ENCODE measurements at regions not wholly inside any gene's neighbourhood (a gene's known extent, or its start where the extent isn't known, plus 50 kb on each side); places are given as distances from the start of the nearest gene placed in this dataset.
"Not testable (repeated sequence)": the region's sequence is repeated elsewhere in the genome, so short reads cannot be mapped to it uniquely, and the experiment has no call there.

DNA sequence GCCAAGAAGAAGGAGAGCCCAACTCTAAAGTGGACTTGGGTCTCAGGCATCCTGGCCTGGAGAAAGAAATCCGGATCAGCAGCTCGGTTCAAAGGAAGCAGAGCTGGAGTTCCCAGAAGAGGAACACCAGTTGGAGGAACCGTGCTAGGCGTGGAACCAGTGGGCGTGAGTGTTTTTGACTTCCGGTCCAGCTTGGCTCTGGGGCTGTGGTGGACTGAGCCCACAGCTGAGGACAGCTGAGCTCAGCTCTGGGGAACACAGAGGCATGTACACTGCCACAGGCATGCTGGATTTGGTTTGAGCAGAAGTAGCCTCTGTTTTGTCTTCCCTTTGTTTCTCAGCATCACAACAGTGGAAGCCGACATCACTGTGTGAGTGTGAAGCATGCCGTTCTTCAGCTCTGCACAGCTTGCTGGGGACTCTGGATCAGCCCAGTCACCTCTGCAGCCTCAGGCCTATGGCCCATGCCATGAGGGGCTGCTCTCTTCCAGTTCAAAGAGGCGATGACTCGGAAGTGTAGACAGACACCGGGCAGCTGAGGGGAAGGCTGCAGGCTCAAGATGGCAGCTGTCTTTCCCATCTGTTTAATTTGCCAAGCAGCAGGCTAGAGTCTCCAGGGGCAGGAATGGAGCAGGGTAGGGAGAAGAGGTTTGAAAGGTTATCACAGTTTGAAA lies 185.8 kb upstream of the UBE3A start:
- DNase-seq, result no peak

DNA sequence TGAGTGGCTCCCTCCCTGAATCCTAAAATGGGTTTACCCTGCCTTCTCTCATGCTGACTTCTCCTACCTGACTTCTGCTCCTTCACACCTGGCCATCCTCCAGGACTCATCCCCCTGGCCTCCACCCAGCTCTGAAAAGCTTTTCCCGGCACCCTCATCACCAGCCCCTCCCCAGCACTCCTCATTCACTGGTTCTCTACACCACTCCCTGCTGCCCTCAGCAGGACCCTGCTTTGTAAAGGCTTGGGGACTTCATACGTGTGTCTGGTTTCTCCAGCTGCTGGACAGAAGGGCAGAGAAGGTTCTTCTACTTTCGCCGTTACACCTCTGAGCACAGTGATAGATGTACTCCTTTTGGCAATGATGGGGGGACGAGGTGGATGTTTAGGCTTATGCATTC lies 184.9 kb upstream of the UBE3A start:
- DNase-seq, result no peak

DNA sequence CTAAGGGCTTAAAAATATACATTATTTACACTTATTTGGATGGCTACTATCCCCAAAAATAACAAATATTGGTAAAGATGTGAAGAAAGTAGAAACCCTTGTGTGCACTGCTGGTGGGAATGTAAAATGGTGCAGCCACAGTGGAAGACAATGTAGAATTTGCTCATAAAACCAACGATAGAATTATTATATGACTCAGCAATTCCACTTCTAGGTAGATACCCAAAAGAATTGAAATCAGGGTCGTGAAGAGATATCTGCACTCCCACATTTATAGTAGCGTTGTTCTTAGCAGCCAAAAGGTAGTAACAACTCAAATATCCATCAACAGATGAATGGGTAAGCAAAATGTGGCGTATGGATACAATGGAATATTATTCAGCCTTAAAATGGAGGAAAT lies 181.6 kb upstream of the UBE3A start:
- DNase-seq, result no peak

DNA sequence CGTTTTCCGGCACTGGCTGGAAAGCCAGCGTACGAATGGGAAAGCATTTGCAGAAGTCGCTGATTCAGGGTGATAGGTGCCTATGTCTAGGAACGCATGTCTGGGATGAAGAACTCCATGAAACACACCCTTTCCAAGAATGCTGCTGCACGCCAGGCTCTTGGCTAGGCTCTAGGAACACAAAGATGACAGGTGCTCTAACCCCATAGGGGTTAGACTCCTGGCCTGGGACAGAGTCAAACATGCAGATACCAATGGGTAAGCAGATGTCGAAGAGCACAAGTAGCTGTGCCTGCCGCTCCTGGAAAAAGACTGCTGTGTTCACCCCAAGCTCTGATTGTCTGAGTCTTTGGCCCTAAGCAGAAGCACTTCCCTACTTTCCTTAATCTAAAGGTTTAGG lies 180.9 kb upstream of the UBE3A start:
- no peak for DNase-seq

DNA sequence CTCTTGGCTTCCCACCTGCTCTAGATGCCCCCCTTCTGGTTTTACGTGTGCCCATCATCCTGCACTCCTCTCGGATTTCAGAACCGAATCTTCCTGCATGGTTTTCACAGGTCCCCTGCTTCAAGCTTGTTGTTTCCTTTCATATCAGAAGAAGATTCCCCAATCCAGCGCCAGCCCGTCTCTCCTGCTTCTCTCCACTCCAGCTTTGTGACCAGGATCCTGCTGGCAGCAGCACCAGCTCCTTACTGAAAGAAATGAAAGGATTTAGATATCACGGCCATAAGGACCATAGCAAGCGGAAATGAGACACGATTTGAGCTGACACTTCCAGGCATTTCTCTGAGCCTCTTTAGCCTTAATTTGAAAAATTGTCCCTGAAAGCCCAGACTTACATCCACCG lies 180.3 kb upstream of the UBE3A start:
- DNase-seq, result no peak

DNA sequence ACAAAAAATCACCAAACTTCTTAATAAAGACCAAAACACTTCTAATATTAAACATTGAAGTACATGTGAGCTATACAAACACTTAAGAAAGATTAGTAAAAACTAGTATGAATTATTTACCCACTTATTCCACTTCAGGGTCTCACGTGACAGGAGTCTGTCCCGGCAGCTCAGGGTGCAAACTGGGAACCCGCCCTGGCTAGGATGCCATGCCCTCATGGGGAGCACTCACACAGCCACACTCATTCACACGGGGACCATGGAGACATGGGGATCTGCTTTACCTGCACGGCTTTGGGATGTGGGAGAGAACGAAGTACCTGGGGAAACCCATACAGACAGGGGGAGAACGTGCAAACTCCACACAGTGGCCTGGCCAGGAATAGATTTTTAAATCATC lies 179.3 kb upstream of the UBE3A start:
- DNase-seq, result no peak

DNA sequence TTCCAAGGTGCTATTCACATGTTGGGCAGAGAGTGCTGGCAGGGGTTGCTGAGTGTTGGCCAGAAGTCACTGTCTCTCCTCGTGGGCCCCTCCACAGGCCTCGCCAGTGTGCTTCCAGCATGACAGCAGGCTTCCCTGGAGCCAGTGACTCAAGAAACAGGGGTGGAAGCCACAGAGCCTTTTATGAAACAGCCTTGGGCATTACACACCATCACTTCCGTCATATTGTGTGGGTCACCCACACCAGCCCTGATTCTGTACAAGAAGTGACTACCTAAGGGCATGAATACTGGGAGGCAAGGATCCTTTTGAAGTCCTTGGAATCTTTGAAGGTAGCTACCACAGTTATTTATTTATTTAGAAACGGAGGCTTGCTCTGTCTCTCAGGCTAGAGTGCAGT lies 177.6 kb upstream of the UBE3A start:
- DNase-seq, result no peak

DNA sequence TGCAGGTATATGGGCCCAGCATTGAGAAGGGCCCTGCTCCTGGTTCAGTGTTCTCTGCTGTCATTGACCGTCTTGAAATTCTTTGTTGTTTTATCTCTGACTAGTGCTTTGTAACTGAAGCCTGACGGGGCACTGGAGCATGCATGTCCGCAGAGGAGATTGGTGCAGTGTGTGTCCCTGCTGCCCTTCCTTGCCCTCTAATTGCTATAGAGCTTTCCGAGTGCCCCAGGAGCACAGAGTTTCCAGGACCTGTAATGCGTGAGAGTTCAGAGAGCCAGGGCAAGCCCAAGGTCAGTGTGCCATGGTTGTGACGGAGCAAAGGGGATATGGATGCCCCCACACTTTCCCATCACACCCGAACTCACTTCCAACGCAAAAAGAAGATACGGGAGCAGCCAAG lies 174.3 kb upstream of the UBE3A start:
- no peak for DNase-seq

DNA sequence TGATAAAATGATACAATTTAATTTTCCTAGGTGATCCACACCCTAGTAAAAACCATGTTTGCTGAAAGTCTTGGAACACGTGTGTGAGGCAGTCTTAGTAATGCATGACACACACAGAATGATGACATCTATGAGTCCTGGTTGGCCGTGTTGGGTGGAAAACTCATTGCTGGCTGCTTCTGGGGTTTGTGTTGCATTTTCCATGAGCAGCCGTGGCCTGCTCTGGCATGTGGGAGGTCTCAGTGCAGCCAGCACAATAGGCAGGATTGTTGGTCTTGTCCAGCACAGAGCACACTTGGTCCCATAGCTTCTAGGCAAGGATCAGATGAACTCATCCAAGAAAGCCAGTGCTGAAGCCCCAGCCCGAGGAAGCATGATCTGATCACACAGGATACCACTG lies 172.8 kb upstream of the UBE3A start:
- DNase-seq, result peak; percentile 56

DNA sequence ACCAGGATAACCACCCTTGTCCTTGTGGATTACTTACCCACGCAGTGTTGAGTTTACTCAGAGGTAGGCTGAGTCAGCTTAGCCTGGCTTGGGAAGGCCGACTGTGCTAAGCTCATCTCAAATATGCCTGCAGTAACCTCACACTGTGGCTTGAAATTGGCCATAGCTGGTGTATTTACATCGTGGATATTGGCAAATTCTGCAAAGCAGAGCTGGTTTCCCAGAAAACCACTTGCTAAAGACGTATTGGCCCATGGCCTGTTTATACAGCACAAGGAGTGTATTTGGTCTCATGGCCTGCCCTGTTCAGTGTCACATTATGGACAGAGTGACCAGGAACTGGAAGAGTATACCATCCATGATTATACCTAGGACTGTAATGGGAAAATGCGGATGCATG lies 170.5 kb upstream of the UBE3A start:
- no peak for DNase-seq

DNA sequence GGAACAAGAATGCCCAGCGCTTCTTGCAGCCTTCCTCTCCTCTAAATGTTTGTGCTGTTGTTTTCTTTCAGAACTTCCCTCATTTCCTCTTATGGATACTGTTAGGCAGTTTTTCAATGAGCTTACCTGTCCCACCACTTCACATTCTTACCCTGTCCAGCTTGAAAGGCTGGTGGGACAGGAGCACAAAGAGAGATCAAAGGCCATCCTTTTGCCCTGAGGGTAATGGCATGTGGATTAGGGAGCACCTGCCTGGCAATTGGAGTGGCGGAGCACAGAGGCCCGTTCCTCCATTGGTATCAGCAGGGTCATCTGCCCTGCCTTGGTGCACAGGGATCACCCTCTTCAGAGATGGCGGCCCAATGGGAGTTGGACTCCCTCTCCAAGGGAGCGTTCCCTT lies 170.1 kb upstream of the UBE3A start:
- no peak for DNase-seq

DNA sequence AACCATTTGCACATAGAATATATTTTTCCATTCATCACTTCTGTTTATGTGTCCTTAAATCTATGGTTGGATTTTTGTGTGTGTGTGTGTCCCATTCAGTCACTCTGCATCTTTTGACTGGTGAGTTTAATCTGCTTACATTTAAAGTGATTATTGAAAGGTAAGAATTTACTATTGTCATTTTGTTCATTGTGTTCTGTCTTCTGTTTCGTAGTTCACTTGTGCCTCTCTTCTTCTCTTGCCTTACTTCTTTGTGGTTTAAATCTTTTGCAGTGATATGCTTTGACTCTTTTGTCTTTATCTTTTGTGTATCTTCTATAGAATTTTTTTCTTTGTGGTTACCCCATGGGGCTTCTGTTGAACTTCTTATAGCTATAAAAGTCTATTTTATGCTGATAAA lies 166.3 kb upstream of the UBE3A start:
- no peak for DNase-seq

DNA sequence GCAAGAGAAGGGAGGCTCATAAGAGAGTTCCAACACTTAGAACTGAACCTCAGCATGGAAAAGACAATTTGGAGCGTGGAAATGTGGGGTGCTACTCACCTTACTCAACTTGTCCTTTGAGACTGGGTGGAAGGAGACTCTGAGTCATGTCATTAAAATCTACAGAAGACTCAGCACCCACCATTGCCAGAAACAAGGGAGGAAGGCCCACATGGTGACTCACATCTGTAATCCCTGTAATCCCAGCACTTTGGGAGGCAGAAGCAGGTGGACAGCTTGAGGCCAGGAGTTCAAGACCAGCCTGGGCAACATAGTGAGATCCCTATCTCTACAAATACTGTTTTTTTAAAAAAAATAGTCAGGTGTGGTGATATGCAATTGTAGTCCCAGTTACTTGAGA lies 161.9 kb upstream of the UBE3A start:
- DNase-seq, result peak; percentile 19

DNA sequence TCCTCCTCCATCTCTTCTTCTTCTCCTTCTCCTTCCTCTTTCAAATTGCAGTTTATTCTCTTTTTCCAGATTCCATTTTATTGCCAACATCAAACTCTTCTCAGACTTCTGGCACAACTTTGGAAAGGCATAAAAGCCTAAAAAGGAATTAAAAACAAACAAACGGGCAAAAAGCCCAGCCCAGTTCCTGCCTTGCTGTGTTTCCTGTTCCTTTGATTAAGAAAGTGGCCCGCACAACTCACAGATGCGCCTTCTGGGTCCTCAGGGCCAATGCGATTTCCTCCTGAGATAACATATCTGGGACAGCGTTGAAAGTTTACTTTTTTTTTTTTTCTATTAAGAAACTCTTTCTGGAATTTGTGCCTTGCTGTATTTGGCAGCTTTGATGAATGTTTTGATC lies 158.7 kb upstream of the UBE3A start:
- no peak for DNase-seq

DNA sequence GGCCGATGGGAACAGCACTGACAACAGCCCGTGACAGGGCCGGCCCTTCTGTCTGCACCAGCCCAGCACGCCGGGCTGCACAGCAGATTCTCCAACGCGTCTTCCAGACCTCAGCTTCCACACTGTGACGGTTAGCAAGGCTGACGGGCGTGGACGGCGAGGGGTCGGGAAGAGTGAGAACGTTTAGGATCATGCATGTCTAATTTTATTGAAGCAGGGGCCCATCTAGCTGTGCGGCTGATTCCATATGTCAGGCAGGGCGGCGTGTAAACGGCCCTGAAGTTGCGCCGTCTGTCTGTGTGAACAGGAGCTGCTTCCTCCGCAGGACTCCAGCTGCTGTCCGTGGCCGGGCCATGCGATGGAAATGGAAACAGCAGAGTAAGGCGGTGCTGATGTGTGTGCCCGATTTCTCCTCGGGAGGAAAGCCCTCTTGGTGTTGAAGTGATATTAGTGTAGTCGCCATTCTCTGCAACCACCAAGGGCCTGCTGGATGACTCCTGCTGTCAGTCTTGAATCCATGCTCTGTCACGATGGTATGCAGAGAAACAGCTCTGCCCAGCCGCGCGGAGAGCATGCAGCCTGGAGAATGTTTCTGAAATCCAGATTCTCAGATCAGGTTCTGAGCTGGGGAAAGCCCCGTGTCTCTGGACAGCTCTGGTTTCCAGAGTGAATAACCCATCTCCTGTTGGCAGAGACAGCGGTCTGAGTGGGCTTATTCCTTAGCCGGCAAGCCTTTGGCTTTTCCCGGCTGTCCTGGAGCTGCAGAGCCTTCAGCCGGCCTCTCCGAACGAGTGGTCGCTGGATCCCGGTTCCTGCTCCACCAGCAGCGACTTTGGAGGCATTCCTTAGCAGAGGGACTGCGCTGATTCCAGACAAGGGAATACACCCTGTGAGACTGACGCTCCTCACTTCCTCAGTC lies 158.1 kb upstream of the UBE3A start:
- peak; percentile 34 for DNase-seq

DNA sequence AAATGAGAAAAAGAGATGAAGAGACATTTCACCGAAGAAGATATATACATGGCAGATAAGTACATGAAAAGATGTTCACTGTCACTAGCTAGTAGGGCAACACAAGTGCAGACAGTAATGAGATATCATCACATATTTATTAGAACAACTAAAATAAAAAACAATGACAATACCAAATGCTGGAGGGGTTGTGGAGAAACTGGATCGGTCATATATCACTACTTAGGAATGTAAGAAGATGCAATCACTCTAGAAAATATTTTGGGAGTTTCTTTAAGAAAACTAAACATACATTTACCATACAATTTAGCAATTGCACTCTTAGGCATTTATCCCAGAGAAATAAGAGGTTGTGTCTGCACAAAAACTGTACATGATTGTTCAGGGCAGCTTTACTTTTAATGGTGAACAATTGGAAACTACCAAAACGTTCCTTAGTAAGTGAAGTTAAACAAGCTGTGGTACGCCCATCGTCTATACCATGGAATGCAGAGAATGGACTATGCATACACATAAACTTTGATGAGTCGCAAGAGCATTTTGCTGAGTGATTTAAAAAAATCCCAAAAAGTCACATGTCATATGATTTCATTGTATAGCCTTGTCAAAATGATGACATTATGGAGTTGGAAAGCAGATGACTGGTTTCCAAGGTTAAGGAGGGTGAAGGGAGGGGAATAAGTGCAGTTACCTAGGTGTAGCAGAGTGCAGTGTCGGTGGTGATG lies 149.0 kb upstream of the UBE3A start:
- DNase-seq, result peak; percentile 5

DNA sequence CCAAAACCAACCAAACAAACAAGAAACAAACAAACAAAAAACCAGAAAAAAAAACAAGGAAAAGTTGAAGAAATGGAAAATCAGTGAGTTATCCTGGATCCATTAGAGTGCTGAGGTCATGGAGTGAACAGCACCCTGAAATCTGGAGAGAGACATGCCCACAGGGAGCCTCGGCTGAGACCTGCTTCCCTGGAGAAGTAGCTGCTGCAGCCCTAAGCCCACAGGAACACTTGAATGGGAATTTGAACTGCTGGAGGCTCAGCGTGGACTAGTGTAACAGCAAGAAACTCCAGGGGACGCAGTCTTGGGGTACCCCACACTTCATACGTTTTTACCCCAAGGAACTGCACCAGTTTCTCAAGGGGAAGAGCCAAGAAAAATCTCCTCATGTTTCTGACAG lies 144.1 kb upstream of the UBE3A start:
- no peak for DNase-seq

DNA sequence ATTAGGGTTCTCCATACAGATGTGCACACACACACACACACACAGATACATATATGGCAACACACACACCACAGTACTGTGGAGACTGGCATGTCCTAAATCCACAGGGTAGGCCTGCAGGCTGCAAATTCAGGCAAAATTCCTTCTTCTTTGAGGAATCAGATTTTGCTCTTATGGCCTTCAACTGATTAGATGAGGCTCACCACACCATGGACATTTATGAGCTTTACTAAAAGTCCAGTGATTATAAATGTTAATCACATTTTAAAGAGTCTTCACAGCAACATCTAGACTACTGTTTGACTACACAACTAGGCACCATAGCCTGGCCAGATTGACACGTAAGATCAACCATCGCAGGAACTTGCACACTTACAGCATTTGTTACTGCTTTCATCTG lies 140.3 kb upstream of the UBE3A start:
- no peak for DNase-seq

DNA sequence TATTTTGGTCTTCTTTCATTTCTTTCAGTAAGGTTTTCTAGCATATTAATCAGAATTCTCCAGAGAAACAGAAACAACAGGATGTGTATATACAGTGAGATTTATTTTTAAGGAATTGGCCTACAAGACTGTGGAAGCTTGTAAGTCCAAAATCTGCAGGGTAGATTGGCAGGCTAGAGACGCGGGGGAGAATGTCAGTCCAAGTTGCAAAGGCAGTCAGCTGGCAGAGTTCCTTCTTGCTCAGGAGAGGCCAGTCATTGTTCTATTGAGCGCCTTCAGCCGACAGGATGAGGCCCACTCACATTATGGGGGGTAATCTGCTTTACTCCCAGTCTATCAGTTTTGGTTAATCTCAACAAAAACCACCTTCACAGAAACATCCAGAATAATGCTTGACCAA lies 133.4 kb upstream of the UBE3A start:
- DNase-seq, result no peak

DNA sequence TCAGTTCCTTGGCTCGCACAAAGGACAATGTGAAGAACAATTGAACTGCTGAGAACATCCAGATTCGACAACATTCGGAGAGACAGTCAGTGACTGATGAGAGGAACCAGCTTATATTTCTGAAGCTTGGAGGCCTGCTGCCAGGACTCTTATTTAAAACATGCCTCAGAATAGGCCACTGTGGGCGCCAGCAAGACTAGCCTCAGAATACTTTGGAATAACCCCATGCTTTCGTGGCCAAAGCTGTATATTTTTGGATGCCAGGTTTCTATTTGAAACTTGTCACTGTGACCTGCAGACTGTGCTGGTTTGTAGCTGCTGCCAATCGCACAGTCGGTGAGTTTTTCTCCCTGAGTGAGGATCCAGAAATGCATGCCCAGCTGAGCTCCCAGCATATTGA lies 129.9 kb upstream of the UBE3A start:
- no peak for DNase-seq

DNA sequence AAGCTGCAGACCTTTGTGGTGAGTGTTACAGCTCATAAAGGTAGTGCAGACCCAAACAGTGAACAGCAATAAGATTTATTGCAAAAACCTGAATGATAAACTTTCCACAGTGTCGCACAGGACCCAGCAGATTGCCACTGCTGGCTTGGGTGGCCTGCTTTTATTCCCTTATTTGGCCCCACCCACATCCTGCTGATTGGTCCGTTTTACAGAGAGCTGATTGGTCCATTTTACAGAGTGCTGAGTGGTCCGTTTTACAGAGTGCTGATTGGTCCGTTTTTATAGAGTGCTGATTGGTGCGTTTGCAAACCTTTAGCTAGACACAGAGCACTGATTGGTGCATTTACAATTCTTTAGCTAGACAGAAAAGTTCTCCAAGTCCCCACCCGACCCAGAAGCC lies 127.7 kb upstream of the UBE3A start:
- DNase-seq, result not testable (repeated sequence)

DNA sequence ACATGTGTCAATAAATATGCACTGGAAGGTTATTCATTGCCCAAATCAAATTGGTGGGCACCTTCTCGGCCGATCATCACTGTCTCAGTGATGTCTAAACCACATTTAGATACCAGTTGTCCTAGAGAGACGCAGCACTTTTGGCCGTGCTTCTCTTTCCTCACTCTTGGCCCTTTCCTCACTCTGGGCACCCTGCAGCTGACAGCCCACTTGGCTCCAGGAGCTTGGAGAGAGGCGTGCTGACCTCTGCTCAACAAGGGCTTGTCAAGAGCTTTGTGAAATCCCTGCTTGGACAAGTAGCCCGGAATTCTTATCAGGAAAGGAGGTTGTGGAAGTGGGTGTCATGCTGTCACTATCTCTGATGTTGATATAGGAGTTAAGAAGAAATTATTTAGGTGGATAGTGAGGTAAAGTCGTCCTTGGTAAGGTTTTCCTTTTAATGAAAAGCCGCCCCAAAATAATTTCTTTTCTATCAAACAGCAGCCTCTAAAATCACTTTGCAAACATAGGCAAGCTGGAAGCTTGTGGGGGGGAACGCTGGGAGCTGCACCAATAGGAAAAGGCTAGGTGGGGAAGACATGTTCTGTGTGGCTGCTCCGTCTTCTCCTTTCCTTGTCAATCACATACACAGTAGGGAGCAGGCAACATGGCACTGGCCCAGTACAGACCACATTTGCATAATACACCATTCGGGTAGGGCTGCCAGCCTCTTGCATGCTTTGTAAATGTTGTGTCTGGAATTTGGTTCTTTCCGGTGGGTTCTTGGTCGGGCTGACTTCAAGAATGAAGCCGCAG lies 126.8 kb upstream of the UBE3A start:
- no peak for DNase-seq

DNA sequence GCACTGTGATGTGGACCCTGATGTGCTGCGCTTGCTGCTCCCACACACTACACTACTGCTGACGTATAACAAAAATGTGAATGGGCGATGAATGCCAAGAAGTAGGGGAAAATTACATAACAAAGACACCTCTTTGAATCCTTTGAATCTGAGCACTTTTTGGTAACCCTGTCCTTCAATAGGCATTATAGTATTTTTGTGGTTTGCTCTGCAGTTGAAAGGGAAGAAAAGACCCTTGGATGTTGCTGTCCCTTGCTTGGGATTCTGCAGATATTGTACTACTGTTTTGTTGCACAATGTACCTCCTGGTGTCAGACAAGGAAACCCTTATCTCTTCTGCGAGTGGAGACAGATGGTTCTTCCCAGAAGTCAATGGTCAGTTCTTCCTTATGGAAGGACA lies 124.8 kb upstream of the UBE3A start:
- no peak for DNase-seq
